ENCODE measurements at regions not wholly inside any gene's neighbourhood (a gene's known extent, or its start where the extent isn't known, plus 50 kb on each side); places are given as distances from the start of the nearest gene placed in this dataset.
"Not testable (repeated sequence)": the region's sequence is repeated elsewhere in the genome, so short reads cannot be mapped to it uniquely, and the experiment has no call there.

- intact Hi-C loops (cut with micrococcal nuclease; ENCODE audit: unreplicated experiment): no loop called here
- CTCF ChIA-PET: interaction anchor here (0.7 kb wide), 1 partner anchor 18 kb away, joined by 5 read pairs; no protein-coding TSS in a partner anchor
- Mint-ChIP-seq H3K4me1 (ENCODE audit: low read depth, unreplicated experiment) (no peaks in the 10 kb centered on the region), H3K9me3 (ENCODE audit: low read depth, unreplicated experiment) (no peaks in the 10 kb centered on the region), H3K27me3 (ENCODE audit: unreplicated experiment) (no peaks in the 10 kb centered on the region), H3K4me3 (ENCODE audit: low read depth, unreplicated experiment) (no peak overlapping the region), H3K36me3 (ENCODE audit: insufficient read depth, unreplicated experiment) (no peaks in the 10 kb centered on the region), H3K27ac (ENCODE audit: unreplicated experiment) (no peak overlapping the region)
- DNase-seq: no peak
- no TSS peak for BruUV-seq (replicated peaks)
- TF ChIP-seq CTCF (IDR thresholded peaks at IDR 0.05; ENCODE audit: unreplicated experiment): no peak
Observed at GRCh38 chr18:65671621-65672415, 79.0 kb upstream of the CDH7 start.

- DNase-seq; H3K4me3 Mint-ChIP-seq (ENCODE audit: low read depth, unreplicated experiment); H3K27ac Mint-ChIP-seq (ENCODE audit: unreplicated experiment); intact Hi-C loops (cut with micrococcal nuclease; ENCODE audit: unreplicated experiment); H3K9me3 Mint-ChIP-seq (ENCODE audit: low read depth, unreplicated experiment); H3K36me3 Mint-ChIP-seq (ENCODE audit: insufficient read depth, unreplicated experiment); H3K27me3 Mint-ChIP-seq (ENCODE audit: unreplicated experiment); BruUV-seq (replicated peaks); H3K4me1 Mint-ChIP-seq (ENCODE audit: low read depth, unreplicated experiment): not testable (repeated sequence)
- CTCF ChIA-PET: interaction anchor here (0.6 kb wide), 1 partner anchor 858 kb away, joined by 3 read pairs; no protein-coding TSS in a partner anchor
Observed at GRCh38 chr18:65670145-65670544, 80.7 kb upstream of the CDH7 start.

- H3K27me3 Mint-ChIP-seq (ENCODE audit: unreplicated experiment): no peaks in the 10 kb centered on the region
- CTCF ChIA-PET: interaction anchor here (0.5 to 0.6 kb wide), 2 partner anchors 440 to 869 kb away, joined by 5 read pairs; no protein-coding TSS in a partner anchor
- DNase-seq: no peak
- TF ChIP-seq CTCF (IDR thresholded peaks at IDR 0.05; ENCODE audit: unreplicated experiment): no peak
- H3K4me3 Mint-ChIP-seq (ENCODE audit: low read depth, unreplicated experiment): no peak overlapping the region
- BruUV-seq (replicated peaks): no TSS peak
- H3K27ac Mint-ChIP-seq (ENCODE audit: unreplicated experiment): no peak overlapping the region
- no peaks in the 10 kb centered on the region for H3K9me3 Mint-ChIP-seq (ENCODE audit: low read depth, unreplicated experiment)
- intact Hi-C loops (cut with micrococcal nuclease; ENCODE audit: unreplicated experiment): no loop called here
- H3K4me1 Mint-ChIP-seq (ENCODE audit: low read depth, unreplicated experiment): peaks cover 17% of the 10 kb centered on the region
- no peaks in the 10 kb centered on the region for H3K36me3 Mint-ChIP-seq (ENCODE audit: insufficient read depth, unreplicated experiment)
Observed at GRCh38 chr18:65661391-65661790, 89.4 kb upstream of the CDH7 start.

- Mint-ChIP-seq H3K27ac (ENCODE audit: unreplicated experiment) (no peak overlapping the region), H3K4me1 (ENCODE audit: low read depth, unreplicated experiment) (peaks cover 17% of the 10 kb centered on the region), H3K36me3 (ENCODE audit: insufficient read depth, unreplicated experiment) (no peaks in the 10 kb centered on the region), H3K27me3 (ENCODE audit: unreplicated experiment) (no peaks in the 10 kb centered on the region), H3K4me3 (ENCODE audit: low read depth, unreplicated experiment) (no peak overlapping the region), H3K9me3 (ENCODE audit: low read depth, unreplicated experiment) (no peaks in the 10 kb centered on the region)
- DNase-seq: peak; percentile 20
- CTCF ChIA-PET: no interaction called here
- intact Hi-C loops (cut with micrococcal nuclease; ENCODE audit: unreplicated experiment): no loop called here
- no peak for TF ChIP-seq CTCF (IDR thresholded peaks at IDR 0.05; ENCODE audit: unreplicated experiment)
- no TSS peak for BruUV-seq (replicated peaks)
Observed at GRCh38 chr18:65659912-65660311, 90.9 kb upstream of the CDH7 start.

GRCh38 chr18:65659312-65659711 lies 91.5 kb upstream of the CDH7 start:
- no peaks in the 10 kb centered on the region for H3K9me3 Mint-ChIP-seq (ENCODE audit: low read depth, unreplicated experiment)
- no peaks in the 10 kb centered on the region for H3K36me3 Mint-ChIP-seq (ENCODE audit: insufficient read depth, unreplicated experiment)
- no peaks in the 10 kb centered on the region for H3K27me3 Mint-ChIP-seq (ENCODE audit: unreplicated experiment)
- no TSS peak for BruUV-seq (replicated peaks)
- DNase-seq: no peak
- H3K4me1 Mint-ChIP-seq (ENCODE audit: low read depth, unreplicated experiment): peaks cover 17% of the 10 kb centered on the region
- TF ChIP-seq CTCF (IDR thresholded peaks at IDR 0.05; ENCODE audit: unreplicated experiment): no peak
- H3K27ac Mint-ChIP-seq (ENCODE audit: unreplicated experiment): no peak overlapping the region
- H3K4me3 Mint-ChIP-seq (ENCODE audit: low read depth, unreplicated experiment): no peak overlapping the region
- CTCF ChIA-PET: no interaction called here
- intact Hi-C loops (cut with micrococcal nuclease; ENCODE audit: unreplicated experiment): no loop called here
